ENCODE measurements at regions not wholly inside any gene's neighbourhood (a gene's known extent, or its start where the extent isn't known, plus 50 kb on each side); places are given as distances from the start of the nearest gene placed in this dataset.
"Not testable (repeated sequence)": the region's sequence is repeated elsewhere in the genome, so short reads cannot be mapped to it uniquely, and the experiment has no call there.

- DNase-seq: no peak
- in situ Hi-C loops (cut with HindIII; ENCODE audit: low pct_ligation_motif_present, low pct_unique_long_range_greater_than_20kb, low sequenced_read_pairs): no loop called here
These were observed 228.3 kb downstream of the MFSD1 start for GRCh38 chr3:159030138-159030670.

- in situ Hi-C loops (cut with HindIII; ENCODE audit: low pct_ligation_motif_present, low pct_unique_long_range_greater_than_20kb, low sequenced_read_pairs): no loop called here
- no peak for DNase-seq
These were observed 229.2 kb downstream of the MFSD1 start for GRCh38 chr3:159030886-159031679.

GRCh38 chr3:159032311-159032710, 230.5 kb downstream of the MFSD1 start:
- in situ Hi-C loops (cut with HindIII; ENCODE audit: low pct_ligation_motif_present, low pct_unique_long_range_greater_than_20kb, low sequenced_read_pairs): no loop called here
- DNase-seq: no peak

GRCh38 chr3:159038405-159038804, 236.6 kb downstream of the MFSD1 start:
- no peak for DNase-seq
- in situ Hi-C loops (cut with HindIII; ENCODE audit: low pct_ligation_motif_present, low pct_unique_long_range_greater_than_20kb, low sequenced_read_pairs): no loop called here

GRCh38 chr3:159039286-159039685, 237.4 kb downstream of the MFSD1 start:
- in situ Hi-C loops (cut with HindIII; ENCODE audit: low pct_ligation_motif_present, low pct_unique_long_range_greater_than_20kb, low sequenced_read_pairs): no loop called here
- DNase-seq: no peak

- no peak for DNase-seq
- in situ Hi-C loops (cut with HindIII; ENCODE audit: low pct_ligation_motif_present, low pct_unique_long_range_greater_than_20kb, low sequenced_read_pairs): no loop called here
These were observed 243.5 kb downstream of the MFSD1 start for GRCh38 chr3:159045279-159045885.

- in situ Hi-C loops (cut with HindIII; ENCODE audit: low pct_ligation_motif_present, low pct_unique_long_range_greater_than_20kb, low sequenced_read_pairs): no loop called here
- no peak for DNase-seq
These were observed 245.5 kb downstream of the MFSD1 start for GRCh38 chr3:159047361-159047760.

GRCh38 chr3:159052494-159052893, 250.6 kb downstream of the MFSD1 start:
- DNase-seq; in situ Hi-C loops (cut with HindIII; ENCODE audit: low pct_ligation_motif_present, low pct_unique_long_range_greater_than_20kb, low sequenced_read_pairs): not testable (repeated sequence)

- in situ Hi-C loops (cut with HindIII; ENCODE audit: low pct_ligation_motif_present, low pct_unique_long_range_greater_than_20kb, low sequenced_read_pairs): no loop called here
These were observed 255.8 kb downstream of the MFSD1 start for GRCh38 chr3:159057621-159058020.

GRCh38 chr3:159058859-159059258, 257.0 kb downstream of the MFSD1 start:
- in situ Hi-C loops (cut with HindIII; ENCODE audit: low pct_ligation_motif_present, low pct_unique_long_range_greater_than_20kb, low sequenced_read_pairs): no loop called here
- DNase-seq: no peak

More at GRCh38 chr3:159057621-159058020, 255.8 kb downstream of the MFSD1 start:
- DNase-seq: no peak

- in situ Hi-C loops (cut with HindIII; ENCODE audit: low pct_ligation_motif_present, low pct_unique_long_range_greater_than_20kb, low sequenced_read_pairs): no loop called here
- DNase-seq: no peak
These were observed 257.5 kb downstream of the MFSD1 start for GRCh38 chr3:159059395-159059794.

GRCh38 chr3:159062734-159063410, 261.0 kb downstream of the MFSD1 start:
- in situ Hi-C loops (cut with HindIII; ENCODE audit: low pct_ligation_motif_present, low pct_unique_long_range_greater_than_20kb, low sequenced_read_pairs): no loop called here
- no peak for DNase-seq

- no peak for DNase-seq
- in situ Hi-C loops (cut with HindIII; ENCODE audit: low pct_ligation_motif_present, low pct_unique_long_range_greater_than_20kb, low sequenced_read_pairs): no loop called here
These were observed 267.2 kb downstream of the MFSD1 start, which contains the start of gene IQCJ for GRCh38 chr3:159069091-159069490. Gene IQCJ, plus strand, starts transcription at chr3:159069319.

GRCh38 chr3:159069866-159070425, 268.1 kb downstream of the MFSD1 start:
- no peak for DNase-seq
- in situ Hi-C loops (cut with HindIII; ENCODE audit: low pct_ligation_motif_present, low pct_unique_long_range_greater_than_20kb, low sequenced_read_pairs): no loop called here

GRCh38 chr3:159074756-159075701, 273.2 kb downstream of the MFSD1 start:
- DNase-seq: no peak
- in situ Hi-C loops (cut with HindIII; ENCODE audit: low pct_ligation_motif_present, low pct_unique_long_range_greater_than_20kb, low sequenced_read_pairs): no loop called here

- in situ Hi-C loops (cut with HindIII; ENCODE audit: low pct_ligation_motif_present, low pct_unique_long_range_greater_than_20kb, low sequenced_read_pairs): no loop called here
- peak; percentile 78 for DNase-seq
These were observed 276.0 kb downstream of the MFSD1 start for GRCh38 chr3:159077860-159078259.

- in situ Hi-C loops (cut with HindIII; ENCODE audit: low pct_ligation_motif_present, low pct_unique_long_range_greater_than_20kb, low sequenced_read_pairs): no loop called here
- no peak for DNase-seq
These were observed 278.4 kb downstream of the MFSD1 start for GRCh38 chr3:159080256-159080655.

- in situ Hi-C loops (cut with HindIII; ENCODE audit: low pct_ligation_motif_present, low pct_unique_long_range_greater_than_20kb, low sequenced_read_pairs): no loop called here
These were observed 279.0 kb downstream of the MFSD1 start for GRCh38 chr3:159080821-159081220.

More at GRCh38 chr3:159080821-159081220, 279.0 kb downstream of the MFSD1 start:
- no peak for DNase-seq
